ENCODE measurements at regions not wholly inside any gene's neighbourhood (a gene's known extent, or its start where the extent isn't known, plus 50 kb on each side); places are given as distances from the start of the nearest gene placed in this dataset.

- Histone ChIP-seq H3K9me3 (replicated peaks in 1 of 2; ENCODE audit: control insufficient read depth in 1 of 2, insufficient read depth in 1 of 2, low read length in 2 of 2) (peaks cover 0 to 6% of the 10 kb centered on the region in 2 donors), H3K9ac (ENCODE audit: insufficient read depth, low read length, poor library complexity, severe bottlenecking) (no peak overlapping the region), H3K4me1 (ENCODE audit: control insufficient read depth in 1 of 2, insufficient read depth in 2 of 2, low read length in 2 of 2) (peaks cover 0 to 9% of the 10 kb centered on the region in 2 donors), H3K4me3 (replicated peaks in 1 of 3; ENCODE audit: low read depth in 2 of 3, low read length in 3 of 3) (no peak overlapping the region), H3K79me2 (ENCODE audit: insufficient read depth, low read length) (no peaks in the 10 kb centered on the region), H3K27ac (ENCODE audit: low read depth in 1 of 2, low read length in 2 of 2) (no peak overlapping the region), H3K36me3 (replicated peaks in 1 of 2; ENCODE audit: control insufficient read depth in 1 of 2, insufficient read depth in 2 of 2, low read length in 2 of 2) (no peaks in the 10 kb centered on the region), H4K20me1 (ENCODE audit: insufficient read depth, low read length) (no peaks in the 10 kb centered on the region), H3K27me3 (ENCODE audit: control insufficient read depth in 2 of 2, insufficient read depth in 2 of 2, low read length in 2 of 2) (no peaks in the 10 kb centered on the region), H2AFZ (ENCODE audit: insufficient read depth, low read depth, low read length, poor library complexity, severe bottlenecking) (no peak overlapping the region), H3K4me2 (replicated peaks; ENCODE audit: extremely low read depth, low read length, poor library complexity, severe bottlenecking) (peak overlapping the region; percentile 8)
- Mint-ChIP-seq H3K27ac (no peak overlapping the region), H3K4me3 (peak overlapping the region in 1 of 2 donors; percentile 52), H3K4me1 (peaks cover 13% of the 10 kb centered on the region), H3K27me3 (ENCODE audit: low read depth in 3 of 3) (peaks cover 0 to 4% (median 3%) of the 10 kb centered on the region in 3 donors), H3K36me3 (no peaks in the 10 kb centered on the region), H3K9me3 (peaks cover 0 to 13% (median 12%) of the 10 kb centered on the region in 7 donors)
- no CpG with 5 or more reads among the region's 3 CpGs for WGBS (ENCODE audit: insufficient coverage)
- TF ChIP-seq CTCF (IDR thresholded peaks at IDR 0.05), result no peak
- intact Hi-C loops (cut with micrococcal nuclease), result no loop called here
- DNase-seq, result no peak
These were observed 338.9 kb downstream of the AEBP2 start for GRCh38 chr12:19778172-19778571.

GRCh38 chr12:19778797-19779196, 339.5 kb downstream of the AEBP2 start:
- H3K36me3 Mint-ChIP-seq, result no peaks in the 10 kb centered on the region
- peaks cover 13% of the 10 kb centered on the region for H3K4me1 Mint-ChIP-seq
- Histone ChIP-seq H3K4me3 (replicated peaks in 1 of 3; ENCODE audit: low read depth in 2 of 3, low read length in 3 of 3) (no peak overlapping the region), H3K27ac (ENCODE audit: low read depth in 1 of 2, low read length in 2 of 2) (no peak overlapping the region), H4K20me1 (ENCODE audit: insufficient read depth, low read length) (no peaks in the 10 kb centered on the region), H3K9me3 (replicated peaks in 1 of 2; ENCODE audit: control insufficient read depth in 1 of 2, insufficient read depth in 1 of 2, low read length in 2 of 2) (peaks cover 0 to 7% of the 10 kb centered on the region in 2 donors), H3K79me2 (ENCODE audit: insufficient read depth, low read length) (no peaks in the 10 kb centered on the region), H3K36me3 (replicated peaks in 1 of 2; ENCODE audit: control insufficient read depth in 1 of 2, insufficient read depth in 2 of 2, low read length in 2 of 2) (no peaks in the 10 kb centered on the region), H2AFZ (ENCODE audit: insufficient read depth, low read depth, low read length, poor library complexity, severe bottlenecking) (no peak overlapping the region), H3K4me1 (ENCODE audit: control insufficient read depth in 1 of 2, insufficient read depth in 2 of 2, low read length in 2 of 2) (peaks cover 0 to 9% of the 10 kb centered on the region in 2 donors), H3K4me2 (replicated peaks; ENCODE audit: extremely low read depth, low read length, poor library complexity, severe bottlenecking) (no peak overlapping the region), H3K9ac (ENCODE audit: insufficient read depth, low read length, poor library complexity, severe bottlenecking) (no peak overlapping the region), H3K27me3 (ENCODE audit: control insufficient read depth in 2 of 2, insufficient read depth in 2 of 2, low read length in 2 of 2) (no peaks in the 10 kb centered on the region)
- intact Hi-C loops (cut with micrococcal nuclease), result no loop called here
- TF ChIP-seq CTCF (IDR thresholded peaks at IDR 0.05), result no peak
- H3K4me3 Mint-ChIP-seq, result no peak overlapping the region
- peaks cover 0 to 16% (median 13%) of the 10 kb centered on the region in 7 donors for H3K9me3 Mint-ChIP-seq
- no peak for DNase-seq
- H3K27me3 Mint-ChIP-seq (ENCODE audit: low read depth in 3 of 3), result peaks cover 0 to 4% (median 3%) of the 10 kb centered on the region in 3 donors
- H3K27ac Mint-ChIP-seq, result no peak overlapping the region
- 58% methylated on average over 2 of the region's 2 CpGs for WGBS (ENCODE audit: insufficient coverage)
